Renal cortex interstitium (tissue), 11 donors: ENCODE measurements at regions not wholly inside any gene's neighbourhood (a gene's known extent, or its start where the extent isn't known, plus 50 kb on each side); places are given as distances from the start of the nearest gene placed in this dataset.

Source experiments
- DNase-seq, 11 donors: peaks; one replicate each; pipeline ENCODE4 v3.0.0-alpha.2; 2013; ENCODE audit warnings: low read depth in 9 of 11, low spot score in 4 of 11; ENCODE audit errors: extremely low read depth in 1 of 11

GRCh38 chr6:169961772-169962561 is 210.5 kb downstream of the ERMARD start:
- peak in 3 of 11 donors; percentile 45 to 51 (median 50) for DNase-seq

- peak in 1 of 11 donors; percentile 19 for DNase-seq
These were observed 209.6 kb downstream of the ERMARD start for GRCh38 chr6:169960886-169961611.

GRCh38 chr6:169960521-169960885 is 209.1 kb downstream of the ERMARD start:
- no peak for DNase-seq

GRCh38 chr6:169960003-169960344 is 208.6 kb downstream of the ERMARD start:
- DNase-seq, result no peak

GRCh38 chr6:169959136-169960002 is 207.9 kb downstream of the ERMARD start:
- DNase-seq, result peak in 1 of 11 donors; percentile 46

GRCh38 chr6:169958510-169958909 is 207.1 kb downstream of the ERMARD start:
- no peak for DNase-seq

- no peak for DNase-seq
These were observed 206.0 kb downstream of the ERMARD start for GRCh38 chr6:169957351-169957963.

GRCh38 chr6:169956580-169956979 is 205.2 kb downstream of the ERMARD start:
- no peak for DNase-seq

GRCh38 chr6:169955731-169956437 is 204.5 kb downstream of the ERMARD start:
- no peak for DNase-seq

- DNase-seq, result no peak
These were observed 203.6 kb downstream of the ERMARD start for GRCh38 chr6:169954977-169955376.

- no peak for DNase-seq
These were observed 202.3 kb downstream of the ERMARD start for GRCh38 chr6:169953686-169954085.

GRCh38 chr6:169950558-169950957 is 199.1 kb downstream of the ERMARD start:
- DNase-seq, result no peak

GRCh38 chr6:169949511-169950097 is 198.2 kb downstream of the ERMARD start:
- DNase-seq, result no peak

- no peak for DNase-seq
These were observed 195.5 kb downstream of the ERMARD start for GRCh38 chr6:169946971-169947370.

GRCh38 chr6:169945117-169945516 is 193.7 kb downstream of the ERMARD start:
- no peak for DNase-seq

GRCh38 chr6:169944415-169944814 is 193.0 kb downstream of the ERMARD start:
- DNase-seq, result no peak

GRCh38 chr6:169944061-169944337 is 192.6 kb downstream of the ERMARD start:
- DNase-seq, result no peak

- DNase-seq, result no peak
These were observed 192.0 kb downstream of the ERMARD start for GRCh38 chr6:169943241-169944060.
